PC-9 (cell line): ENCODE measurements at regions not wholly inside any gene's neighbourhood (a gene's known extent, or its start where the extent isn't known, plus 50 kb on each side); places are given as distances from the start of the nearest gene placed in this dataset.

ENCODE experiments used
- BruUV-seq: library from RNA; stranded (reverse); fragments of 400-500 nt; replicated peaks from 2 replicates; lab custom pipeline; 2021; lab: Mats Ljungman, UMichigan
- CTCF ChIA-PET: fragments of 300-600 bp; sonication (Branson Sonifier 250); formaldehyde crosslinking; loops from one replicate; lab custom pipeline; 2022; ENCODE audit warnings: antibody characterized with exemption; lab: Charles Lee
- POLR2A ChIA-PET: fragments of 300-600 bp; sonication (Branson Sonifier 250); formaldehyde crosslinking; loops from one replicate; lab custom pipeline; 2022; ENCODE audit warnings: antibody characterized with exemption; ENCODE audit not compliant: unreplicated experiment; lab: Charles Lee
- DNase-seq, 2 experiments: peaks; one replicate each; pipeline versions ENCODE4 v3.0.0 to v3.0.0-alpha.2; 2015 to 2022; ENCODE audit warnings: mixed read lengths in 1 of 2
- H2AFZ ChIP-seq: fragments of 200-600 bp; sonication (generic); 2 replicates; pipeline ENCODE4 v1.8.1; 2017; ENCODE audit warnings: antibody characterized with exemption
- H3F3A ChIP-seq: fragments of 200-600 bp; sonication (generic); 2 replicates; pipeline ENCODE4 v1.8.1; 2017; ENCODE audit warnings: antibody characterized with exemption, mild to moderate bottlenecking, low read depth; ENCODE audit not compliant: insufficient read depth
- H3K27ac ChIP-seq: fragments of 200-600 bp; sonication (generic); 2 replicates; pipeline ENCODE4 v1.6.1; 2016; ENCODE audit warnings: mixed run types
- H3K27me3 ChIP-seq: fragments of 200-600 bp; sonication (generic); 2 replicates; pipeline ENCODE4 v1.6.1; 2016; ENCODE audit warnings: low read depth, mixed run types; ENCODE audit not compliant: insufficient read depth
- H3K36me3 ChIP-seq: fragments of 200-600 bp; sonication (generic); 2 replicates; pipeline ENCODE4 v1.6.1; 2016; ENCODE audit warnings: low read depth, mixed run types
- H3K4me1 ChIP-seq: fragments of 200-600 bp; sonication (generic); replicated peaks from 2 replicates; pipeline ENCODE4 v1.6.1; 2016; ENCODE audit warnings: mixed run types; ENCODE audit not compliant: insufficient read depth
- H3K4me2 ChIP-seq: fragments of 200-600 bp; sonication (generic); 2 replicates; pipeline ENCODE4 v1.6.1; 2017; ENCODE audit warnings: mixed run types
- H3K4me3 ChIP-seq: fragments of 200-600 bp; sonication (generic); 2 replicates; pipeline ENCODE4 v1.6.1; 2016; ENCODE audit warnings: mixed run types
- H3K79me2 ChIP-seq: fragments of 200-600 bp; sonication (generic); 2 replicates; pipeline ENCODE4 v1.6.1; 2017; ENCODE audit warnings: low read depth, mixed run types
- H3K9me2 ChIP-seq: fragments of 200-600 bp; sonication (generic); 2 replicates; pipeline ENCODE4 v1.8.1; 2017; ENCODE audit warnings: mild to moderate bottlenecking; ENCODE audit not compliant: insufficient read depth
- H3K9me3 ChIP-seq: fragments of 200-600 bp; sonication (generic); 2 replicates; pipeline ENCODE4 v1.8.1; 2016; ENCODE audit warnings: low read depth; ENCODE audit not compliant: insufficient read depth
- H4K20me1 ChIP-seq: fragments of 200-600 bp; sonication (generic); 2 replicates; pipeline ENCODE4 v1.8.1; 2017; ENCODE audit not compliant: insufficient read depth
- CTCF ChIP-seq: fragments of 200-600 bp; sonication (generic); conservative IDR thresholded peaks from 2 replicates; pipeline ENCODE4 v1.6.1; 2017; ENCODE audit warnings: mixed run types, antibody characterized with exemption, mild to moderate bottlenecking, moderate library complexity
- EZH2 ChIP-seq: fragments of 200-600 bp; sonication (generic); IDR thresholded peaks from 2 replicates; pipeline ENCODE4 v1.8.0; 2017; ENCODE audit warnings: antibody characterized with exemption, low read depth
- intact Hi-C: fragments of 100-400 bp; cut with micrococcal nuclease; formaldehyde crosslinking; loops from one replicate; pipeline ENCODE4 v1.10.0; 2022; ENCODE audit not compliant: unreplicated experiment

DNA sequence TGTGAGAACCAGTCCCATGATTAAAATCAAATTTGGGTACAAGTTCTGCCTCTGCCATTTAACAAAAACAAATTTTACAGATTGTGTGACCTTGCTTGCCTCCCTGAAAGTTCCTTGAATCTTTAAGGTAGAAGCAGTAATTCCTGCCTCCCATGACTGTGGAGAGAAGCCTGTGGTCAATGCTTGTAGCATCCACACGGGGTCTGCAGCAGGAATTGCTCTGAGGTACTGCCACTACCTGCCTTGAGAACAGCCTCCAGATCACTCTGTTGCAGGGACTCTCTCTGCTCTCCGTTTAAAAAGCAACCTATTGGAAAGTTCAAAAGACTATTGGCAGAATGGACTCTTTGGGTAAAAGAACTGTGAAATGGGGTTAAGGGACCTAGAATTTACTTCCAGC, 75.9 kb downstream of the SST start:
- ChIA-PET CTCF (no interaction called here), POLR2A (interaction anchor here (0.7 kb wide), 1 partner anchor 307 kb away, joined by 5 read pairs; no protein-coding TSS in a partner anchor)
- no peaks in the 10 kb centered on the region for H4K20me1 ChIP-seq
- no peaks in the 10 kb centered on the region for H3K79me2 ChIP-seq
- H3K27ac ChIP-seq, result no peak overlapping the region
- H3K9me3 ChIP-seq, result no peaks in the 10 kb centered on the region
- no TSS peak for BruUV-seq
- no peak overlapping the region for H3K4me2 ChIP-seq
- H3F3A ChIP-seq, result no peaks in the 10 kb centered on the region
- no peak overlapping the region for H3K4me3 ChIP-seq
- no peaks in the 10 kb centered on the region; the same call in 1 of the 2 replicates for H3K9me2 ChIP-seq
- H3K27me3 ChIP-seq, result peaks cover 75% of the 10 kb centered on the region
- intact Hi-C loops, result no loop called here
- no peaks in the 10 kb centered on the region for H3K36me3 ChIP-seq
- no peak for DNase-seq
- no peak for TF ChIP-seq EZH2
- TF ChIP-seq CTCF, result no peak
- no peaks in the 10 kb centered on the region for H3K4me1 ChIP-seq
- no peak overlapping the region for H2AFZ ChIP-seq

- no peak for TF ChIP-seq EZH2
- TF ChIP-seq CTCF, result no peak
- Histone ChIP-seq H2AFZ (no peak overlapping the region), H3F3A (no peaks in the 10 kb centered on the region), H3K27me3 (peaks cover 69% of the 10 kb centered on the region), H3K4me1 (no peaks in the 10 kb centered on the region), H3K36me3 (no peaks in the 10 kb centered on the region), H3K79me2 (no peaks in the 10 kb centered on the region), H3K4me2 (no peak overlapping the region), H3K4me3 (no peak overlapping the region), H3K27ac (no peak overlapping the region), H3K9me2 (no peaks in the 10 kb centered on the region; the same call in 1 of the 2 replicates), H3K9me3 (no peaks in the 10 kb centered on the region), H4K20me1 (no peaks in the 10 kb centered on the region)
- BruUV-seq, result no TSS peak
- intact Hi-C loops, result no loop called here
- CTCF ChIA-PET, result no interaction called here
- POLR2A ChIA-PET, result no interaction called here
- no peak for DNase-seq
Observed at GRCh38 chr3:187593451-187593850, 76.7 kb downstream of the SST start.

DNA sequence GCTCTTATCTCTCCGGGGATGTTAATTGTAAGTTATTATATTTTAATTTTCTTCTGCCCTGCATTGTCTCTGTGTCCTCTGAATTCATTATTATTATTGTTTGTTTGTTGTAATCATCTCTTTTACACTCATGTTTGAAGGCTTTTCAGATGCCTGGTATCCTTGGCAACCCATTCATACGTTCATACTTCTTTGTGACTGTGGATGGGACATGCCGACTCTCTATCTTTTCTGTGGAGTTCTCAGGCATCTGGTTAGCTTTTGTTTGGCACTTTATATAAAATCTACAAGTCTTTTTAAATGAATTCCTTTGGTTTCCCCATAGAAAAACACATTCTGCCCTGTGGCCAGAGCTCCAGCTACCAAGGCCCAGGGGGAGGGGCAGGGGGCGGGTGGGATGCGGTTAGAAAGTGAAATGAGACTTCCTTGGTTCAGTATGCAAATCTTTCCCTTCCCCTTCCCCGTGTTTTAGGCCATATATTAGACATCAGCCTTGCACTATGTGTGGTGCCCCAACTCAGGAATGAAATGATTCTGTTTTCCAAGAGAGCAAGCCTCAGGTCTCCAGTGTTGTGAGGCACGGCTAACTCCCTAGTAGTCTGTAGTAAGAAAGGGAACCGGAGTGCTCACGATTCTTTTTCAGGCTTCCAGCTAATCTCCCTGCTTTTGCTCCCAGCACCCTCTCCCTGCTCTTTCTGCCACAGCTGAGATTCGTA, 79.2 kb downstream of the SST start:
- no peaks in the 10 kb centered on the region for H3F3A ChIP-seq
- POLR2A ChIA-PET, result no interaction called here
- no peaks in the 10 kb centered on the region; the same call in 1 of the 2 replicates for H3K9me2 ChIP-seq
- H3K79me2 ChIP-seq, result no peaks in the 10 kb centered on the region
- peaks cover 48% of the 10 kb centered on the region for H3K27me3 ChIP-seq
- no peaks in the 10 kb centered on the region for H3K9me3 ChIP-seq
- BruUV-seq, result no TSS peak
- H3K4me1 ChIP-seq, result no peaks in the 10 kb centered on the region
- no peak overlapping the region for H3K27ac ChIP-seq
- CTCF ChIA-PET, result interaction anchor here (0.7 kb wide), 2 partner anchors 18 to 374 kb away, joined by 5 to 6 read pairs; no protein-coding TSS in a partner anchor
- no peak overlapping the region for H2AFZ ChIP-seq
- no peak overlapping the region for H3K4me2 ChIP-seq
- no peak for DNase-seq
- TF ChIP-seq EZH2 (no peak), CTCF (no peak)
- no peaks in the 10 kb centered on the region for H3K36me3 ChIP-seq
- H4K20me1 ChIP-seq, result no peaks in the 10 kb centered on the region
- H3K4me3 ChIP-seq, result no peak overlapping the region
- intact Hi-C loops, result no loop called here
